GM18867 (cell line): ENCODE measurements at regions not wholly inside any gene's neighbourhood (a gene's known extent, or its start where the extent isn't known, plus 50 kb on each side); places are given as distances from the start of the nearest gene placed in this dataset.
A peak's percentile ranks its signal among the peaks of the same experiment; 100 is the strongest.
"Not testable (repeated sequence)": the region's sequence is repeated elsewhere in the genome, so short reads cannot be mapped to it uniquely, and the experiment has no call there.

Experiments used
- ATAC-seq: cut with Tn5 transposase; IDR thresholded peaks from one replicate; pipeline ENCODE4 v1.9.1; 2021; ENCODE audit warnings: mild to moderate bottlenecking, moderate library complexity; ENCODE audit not compliant: unreplicated experiment

DNA sequence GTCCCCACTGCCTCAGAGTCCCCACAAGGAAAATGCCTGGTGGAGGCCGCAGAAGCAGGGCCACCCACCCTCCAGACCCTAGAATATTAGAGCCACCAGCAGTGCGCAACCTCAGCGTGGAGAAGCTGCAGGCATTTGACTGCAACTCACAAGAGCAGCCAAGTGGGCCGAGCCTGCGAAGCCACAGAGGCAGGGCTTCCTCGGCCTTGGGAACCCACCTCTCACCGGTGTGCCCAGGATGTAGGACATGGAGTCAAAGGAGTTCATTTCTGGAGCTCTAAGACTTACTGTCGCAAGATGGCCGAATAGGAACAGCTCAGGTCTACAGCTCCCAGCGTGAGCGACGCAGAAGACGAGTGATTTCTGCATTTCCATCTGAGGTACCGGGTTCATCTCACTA lies 397.9 kb upstream of the PIK3R1 start:
- ATAC-seq, result no peak

DNA sequence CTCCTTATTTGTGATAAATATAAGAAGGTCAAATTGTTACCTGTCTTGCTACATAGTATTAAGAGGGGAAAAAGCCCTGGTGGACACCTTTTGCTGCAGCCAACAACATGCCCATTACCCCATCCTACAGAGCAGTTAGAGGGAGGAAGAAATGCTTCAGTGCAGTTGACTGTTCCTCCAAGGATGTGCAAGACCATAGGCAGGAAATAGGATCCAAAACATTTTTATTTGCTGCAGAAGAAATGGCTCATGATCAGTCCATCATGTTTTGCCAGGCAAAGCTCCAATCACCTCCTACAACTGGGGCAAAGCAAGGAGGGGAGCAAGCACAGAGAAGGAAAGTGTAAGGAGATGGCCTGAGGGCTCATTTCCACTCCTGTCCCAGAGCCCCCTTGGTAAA lies 399.1 kb upstream of the PIK3R1 start:
- no peak for ATAC-seq

DNA sequence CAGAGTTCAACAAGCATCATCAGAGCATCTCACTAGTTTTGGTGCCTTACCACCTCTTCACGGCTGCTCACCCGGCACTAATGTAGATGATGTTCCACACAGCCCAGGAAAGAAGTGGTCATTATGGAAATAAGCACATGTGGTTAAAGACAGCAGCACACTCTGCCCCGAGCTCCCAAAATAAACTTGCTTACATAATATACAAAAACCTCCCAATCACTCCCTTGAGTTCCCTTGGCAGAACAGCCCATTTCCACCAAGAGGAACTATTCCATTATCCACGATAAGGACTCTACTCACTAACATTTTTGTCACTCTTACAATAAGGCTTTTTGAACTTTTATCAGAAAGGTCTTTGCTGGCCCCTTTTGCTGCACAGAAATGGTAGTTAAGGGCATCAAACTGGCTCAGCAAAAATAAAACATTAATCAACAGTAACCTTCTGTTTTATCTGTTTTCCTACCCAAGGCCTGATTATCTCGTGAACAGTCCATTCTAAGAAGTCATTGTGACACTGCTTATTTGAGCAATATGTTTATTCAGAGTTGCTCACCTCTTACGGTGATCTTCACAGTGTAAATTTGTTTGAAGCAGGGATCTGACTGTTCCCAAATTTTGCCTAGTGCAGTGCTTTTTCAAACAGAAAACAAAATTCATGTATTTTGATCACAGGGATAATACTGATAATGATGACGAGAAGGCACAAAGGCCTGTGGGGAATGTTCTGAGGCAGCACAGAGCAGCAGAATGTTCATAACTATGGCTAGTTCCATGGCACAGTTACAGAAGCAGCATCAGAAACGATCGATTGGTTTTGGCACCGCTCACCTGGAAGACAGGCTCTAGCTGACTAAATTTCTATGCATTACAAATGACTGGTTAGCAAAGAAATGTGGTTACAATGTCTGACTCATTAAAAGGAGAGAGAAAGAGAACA lies 399.8 kb upstream of the PIK3R1 start:
- peak; percentile 58 for ATAC-seq

GRCh38 chr5:67814569-67815311 lies 400.8 kb upstream of the PIK3R1 start:
- peak; percentile 38 for ATAC-seq

GRCh38 chr5:67813877-67814539 lies 401.5 kb upstream of the PIK3R1 start:
- no peak for ATAC-seq

GRCh38 chr5:67809589-67809988 lies 406.0 kb upstream of the PIK3R1 start:
- peak; percentile 45 for ATAC-seq

DNA sequence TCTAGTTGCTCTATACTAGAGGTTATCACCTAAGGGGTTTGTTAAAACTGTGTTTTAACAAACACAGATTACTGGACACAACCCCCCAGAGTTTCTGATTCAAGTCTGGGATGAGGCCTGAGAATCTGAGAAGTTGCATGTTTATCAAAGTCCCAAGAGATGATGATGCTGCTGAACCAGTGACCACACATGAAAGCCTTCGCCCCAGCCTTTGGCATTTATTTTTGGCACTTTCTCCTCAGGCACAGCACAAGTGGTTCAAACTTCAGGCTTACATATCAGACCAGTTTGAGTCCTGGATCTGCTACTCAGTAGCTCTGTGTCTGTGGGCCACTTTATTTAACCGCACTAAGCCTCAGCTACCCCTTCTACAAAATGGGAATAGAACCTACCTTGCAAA lies 407.2 kb upstream of the PIK3R1 start:
- ATAC-seq, result no peak

- peak; percentile 59 for ATAC-seq
Measured at GRCh38 chr5:67807439-67807888, 408.1 kb upstream of the PIK3R1 start.

DNA sequence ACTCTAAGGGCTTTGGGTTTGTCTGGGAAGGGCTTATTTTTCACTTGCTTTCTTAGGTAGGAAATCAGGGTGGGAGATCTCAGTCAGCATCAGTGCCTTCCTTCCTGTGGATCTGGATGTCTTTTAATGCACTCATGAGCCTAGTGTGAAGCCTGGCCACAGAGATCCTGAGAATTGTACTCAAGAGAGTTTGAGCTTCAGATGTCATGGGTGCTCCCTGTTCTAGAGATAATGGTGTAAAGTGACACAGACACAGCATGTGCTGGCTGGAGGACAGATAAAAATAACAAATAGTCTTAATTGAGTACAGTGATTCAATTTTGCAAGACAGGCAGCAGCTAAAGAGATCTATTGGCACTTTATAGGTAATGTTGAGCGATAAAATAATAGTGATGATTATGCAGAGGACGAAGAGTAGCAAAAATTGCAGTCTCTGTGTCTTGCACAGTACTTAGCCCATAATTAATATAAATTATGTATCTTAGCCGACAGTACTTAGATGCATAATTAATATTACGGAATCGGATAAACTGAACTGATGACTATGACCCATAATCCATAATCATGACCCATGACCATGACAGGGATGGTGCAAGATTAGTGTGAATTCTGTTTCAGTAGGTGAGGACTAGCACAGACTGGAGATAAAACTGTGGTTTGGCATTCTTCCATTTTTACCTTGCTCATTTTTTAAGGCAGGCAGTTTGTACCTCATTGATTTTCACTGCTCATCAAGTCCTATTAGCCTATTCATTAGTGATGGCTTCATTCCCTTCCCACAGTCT lies 408.7 kb upstream of the PIK3R1 start:
- ATAC-seq, result peak; percentile 2

DNA sequence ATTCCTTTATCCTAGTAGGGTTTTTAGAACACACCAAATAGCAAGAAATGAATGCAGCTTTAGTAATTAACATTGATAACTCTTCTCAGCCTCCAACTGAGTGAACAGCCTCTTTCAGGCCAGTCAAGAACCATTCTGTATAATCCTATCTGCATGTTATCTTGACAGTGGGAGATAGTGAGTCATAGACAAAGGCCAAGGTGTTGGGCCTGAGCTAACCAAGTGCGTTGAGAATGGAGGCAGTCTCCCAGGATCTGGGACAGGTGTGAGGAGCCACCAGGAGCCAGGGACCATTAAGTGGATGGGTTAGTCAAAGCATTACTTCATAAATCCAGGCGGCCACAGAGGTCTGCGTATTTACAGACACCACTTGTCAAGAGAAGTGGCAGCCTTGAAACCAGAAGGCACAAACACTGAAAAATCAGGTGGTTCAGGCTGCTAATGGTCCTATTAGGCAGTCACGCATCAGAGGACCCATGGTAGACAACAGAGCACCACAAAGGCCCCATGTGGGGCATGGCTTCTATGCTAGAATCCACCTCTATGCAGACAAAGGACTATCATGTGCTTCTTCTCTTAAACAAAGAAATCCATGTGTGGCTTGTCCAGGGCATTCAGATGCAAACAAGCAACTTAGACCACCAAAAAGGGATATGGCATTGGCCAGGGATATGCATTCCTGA lies 409.7 kb upstream of the PIK3R1 start:
- no peak for ATAC-seq

DNA sequence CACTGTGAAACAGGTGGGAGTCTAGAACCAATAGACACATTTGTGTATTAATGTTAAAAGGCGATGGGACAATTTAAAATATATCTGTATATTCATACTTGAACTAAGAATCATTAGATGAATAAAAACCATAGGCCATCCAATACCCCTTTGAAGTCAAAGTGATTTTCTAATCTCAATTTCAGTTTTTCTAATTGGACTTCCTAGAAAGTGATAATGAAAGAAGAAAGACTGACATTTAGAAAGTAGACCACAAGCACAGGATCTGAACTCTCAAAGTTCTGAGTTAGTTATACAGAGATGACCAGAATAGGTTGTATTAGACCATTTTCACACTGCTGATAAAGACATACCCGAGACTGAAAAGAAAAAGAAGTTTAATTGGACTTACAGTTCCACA lies 412.8 kb upstream of the PIK3R1 start:
- peak; percentile 77 for ATAC-seq

DNA sequence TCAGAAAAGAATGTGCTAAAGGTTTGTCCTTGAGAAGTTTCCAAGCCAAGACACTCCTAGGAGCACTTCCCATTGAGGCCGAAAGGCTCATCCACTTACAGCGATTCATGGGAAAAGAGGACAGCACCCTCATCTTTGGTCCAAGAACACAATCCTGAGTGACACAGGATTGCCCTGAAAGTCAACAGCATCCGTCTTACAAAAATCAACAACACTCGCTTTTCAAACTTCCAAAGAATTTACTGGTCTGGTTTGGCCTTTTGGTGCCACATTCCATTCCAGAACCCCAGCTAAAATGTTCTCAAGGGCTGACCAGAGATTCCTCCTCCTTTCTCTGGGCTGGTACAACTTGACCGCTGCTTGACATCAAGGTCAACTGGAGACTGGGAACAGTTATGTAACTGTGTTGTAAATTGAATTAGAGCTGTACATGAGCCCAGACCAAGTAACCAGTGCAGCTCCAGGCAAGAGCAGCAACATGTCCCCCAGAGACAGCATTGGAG lies 415.8 kb upstream of the PIK3R1 start:
- ATAC-seq, result no peak

DNA sequence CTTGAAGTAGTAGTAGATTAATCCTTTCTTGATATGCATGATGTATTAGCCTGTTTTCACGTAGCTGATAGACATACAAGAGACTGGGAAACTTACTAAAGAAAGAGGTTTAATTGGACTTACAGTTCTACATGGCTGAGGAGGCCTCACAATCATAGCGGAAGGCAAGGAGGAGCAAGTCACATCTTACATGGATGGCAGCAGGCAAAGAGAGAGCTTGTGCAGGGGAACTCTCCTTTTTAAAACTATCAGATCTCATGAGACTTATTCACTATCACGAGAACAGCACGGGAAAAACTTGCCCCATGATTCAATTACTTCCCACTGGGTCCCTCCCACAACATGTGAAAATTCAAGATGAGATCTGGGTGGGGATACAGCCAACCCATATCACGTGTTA lies 417.1 kb upstream of the PIK3R1 start:
- ATAC-seq, result not testable (repeated sequence)

- ATAC-seq, result no peak
Measured at GRCh38 chr5:67795781-67796477, 419.6 kb upstream of the PIK3R1 start.

- no peak for ATAC-seq
Measured at GRCh38 chr5:67793966-67794365, 421.6 kb upstream of the PIK3R1 start.

DNA sequence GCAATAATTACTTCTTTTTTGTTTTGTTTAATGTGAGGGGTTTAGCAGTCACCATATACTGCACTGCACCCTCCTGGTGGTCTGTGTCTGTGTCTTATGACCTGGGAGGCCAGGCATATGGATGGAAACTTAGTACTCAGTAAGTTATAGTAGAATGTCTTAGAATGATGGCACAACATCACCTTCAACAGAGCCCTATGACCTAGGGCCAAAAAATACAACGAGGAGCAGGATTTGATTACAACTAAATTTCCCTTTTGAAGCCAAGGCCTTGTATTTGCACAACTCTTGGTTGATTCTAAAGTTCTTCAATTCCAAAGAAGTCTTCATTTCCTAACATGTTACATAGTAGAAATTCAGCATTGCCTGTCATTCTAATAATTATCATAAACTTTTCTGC lies 422.1 kb upstream of the PIK3R1 start:
- no peak for ATAC-seq

DNA sequence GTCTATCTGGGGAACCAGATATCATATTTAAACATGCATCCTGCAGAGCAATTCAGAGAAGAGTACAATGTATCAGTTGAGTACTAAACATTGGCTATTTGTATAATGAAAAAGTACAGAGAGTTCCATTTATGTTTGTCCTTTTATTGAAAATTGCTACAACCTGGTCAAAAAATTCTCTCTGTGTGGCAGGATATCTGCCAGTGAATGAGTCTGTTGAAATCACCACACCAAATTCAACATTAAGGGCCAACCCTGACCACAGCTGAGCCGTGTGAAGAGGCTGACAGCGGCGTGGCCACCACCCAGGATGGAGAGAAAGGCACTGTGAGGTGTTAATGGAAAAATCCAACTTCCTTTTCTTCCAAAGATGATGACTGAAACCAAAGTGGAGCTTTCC lies 422.7 kb upstream of the PIK3R1 start:
- no peak for ATAC-seq

GRCh38 chr5:67790390-67790789 lies 425.2 kb upstream of the PIK3R1 start:
- no peak for ATAC-seq

- not testable (repeated sequence) for ATAC-seq
Measured at GRCh38 chr5:67779893-67780623, 435.5 kb upstream of the PIK3R1 start.
